G401 (cell line): ENCODE measurements at regions not wholly inside any gene's neighbourhood (a gene's known extent, or its start where the extent isn't known, plus 50 kb on each side); places are given as distances from the start of the nearest gene placed in this dataset.
"Not testable (repeated sequence)": the region's sequence is repeated elsewhere in the genome, so short reads cannot be mapped to it uniquely, and the experiment has no call there.

Source experiments
- DNase-seq: peaks from one replicate; pipeline ENCODE4 v3.0.0-alpha.2; 2015; ENCODE audit warnings: low spot score
- in situ Hi-C: cut with HindIII; loops from 2 replicates; pipeline ENCODE4 v1.10.0; 2016; ENCODE audit warnings: low sequenced_read_pairs, mixed read lengths

DNA sequence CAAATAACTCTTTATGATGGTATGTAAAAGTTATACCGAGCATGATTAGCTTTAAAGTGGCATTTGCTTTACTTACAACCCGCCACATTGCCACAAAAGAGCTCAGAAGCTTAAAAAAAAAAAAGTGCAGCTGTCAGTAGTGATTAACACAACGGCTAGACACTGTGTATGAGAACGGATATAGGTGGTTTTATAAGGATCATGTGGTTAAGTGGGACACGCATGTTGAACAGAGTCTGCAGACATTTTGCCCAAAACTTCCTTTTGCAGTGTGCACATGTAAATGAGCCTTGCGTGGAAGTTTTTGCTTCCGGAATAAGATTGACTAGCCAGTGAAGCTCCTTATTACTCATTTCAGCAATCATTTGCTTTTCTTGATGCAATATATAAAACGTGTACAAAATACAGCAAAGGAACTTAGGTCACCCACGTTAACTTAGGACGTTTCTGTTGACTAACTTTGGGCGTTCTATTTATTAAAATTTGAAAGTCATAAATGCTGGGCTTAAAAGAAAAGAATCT is 58.7 kb upstream of the RGS1 start:
- in situ Hi-C loops = no loop called here
- no peak for DNase-seq

DNA sequence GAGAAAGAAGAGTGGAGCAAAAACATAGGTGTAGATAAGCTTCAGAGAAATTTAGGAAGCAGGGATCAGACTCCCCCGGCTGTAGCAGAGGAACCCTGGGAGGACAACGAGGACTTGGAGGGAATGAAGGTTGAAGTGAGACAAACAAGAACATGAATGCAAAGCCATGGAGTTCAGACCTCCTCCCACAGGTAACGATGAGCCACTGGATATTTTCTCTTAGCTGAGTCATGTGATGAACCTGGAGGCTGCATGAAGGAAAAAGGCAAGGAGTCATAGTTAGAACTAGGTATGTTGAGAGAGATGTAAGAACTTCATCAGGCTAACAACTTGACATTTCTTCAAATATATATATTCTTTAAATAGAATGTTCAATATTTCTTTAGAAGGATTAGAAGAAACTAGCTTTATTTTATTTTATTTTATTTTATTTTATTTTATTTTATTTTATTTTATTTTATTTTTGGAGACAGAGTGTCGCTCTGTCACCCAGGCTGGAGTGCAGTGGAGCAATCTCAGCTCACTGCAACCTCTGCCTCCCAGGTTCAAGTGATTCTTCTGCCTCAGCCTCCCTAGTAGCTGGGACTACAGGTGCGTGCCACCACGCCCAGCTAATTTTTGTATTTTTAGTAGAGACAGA is 57.7 kb upstream of the RGS1 start:
- in situ Hi-C loops, DNase-seq: not testable (repeated sequence)

DNA sequence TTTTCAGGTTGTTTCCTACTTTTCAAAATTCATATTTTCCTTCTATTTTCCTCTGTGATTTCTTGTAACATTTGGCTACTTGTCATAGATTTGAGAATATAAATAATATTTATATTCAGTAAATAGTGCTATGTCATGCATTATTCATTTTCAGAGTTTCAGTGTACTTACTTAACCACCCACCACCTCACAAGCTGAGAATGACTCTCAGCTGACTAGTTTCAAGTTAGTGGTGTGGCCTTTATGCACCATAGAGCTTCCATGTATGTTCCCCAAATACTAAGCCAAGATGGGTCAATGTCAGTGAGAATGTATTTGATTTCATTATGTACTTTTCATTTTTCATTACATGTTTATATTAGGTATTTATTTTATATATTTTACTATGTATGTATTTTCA is 56.9 kb upstream of the RGS1 start:
- no peak for DNase-seq
- in situ Hi-C loops = no loop called here

DNA sequence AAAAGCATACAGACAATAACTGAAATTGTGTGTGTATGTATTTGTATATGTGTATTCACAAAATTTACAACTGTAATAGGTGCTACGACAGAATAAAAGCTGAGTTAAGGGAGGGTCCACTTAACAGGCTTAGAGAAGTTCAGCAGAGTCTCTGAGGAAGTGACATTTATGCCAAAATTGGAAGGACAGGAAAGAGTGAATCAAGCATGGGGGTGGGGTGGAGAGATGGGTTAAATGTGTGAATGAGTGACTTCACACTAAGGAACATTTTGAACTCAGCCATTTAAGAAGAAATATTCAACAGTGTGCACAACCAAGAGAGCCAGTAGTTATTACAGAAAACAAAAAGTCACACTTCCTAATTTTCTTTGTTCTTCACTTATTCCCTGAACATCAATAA is 53.8 kb upstream of the RGS1 start:
- no peak for DNase-seq
- in situ Hi-C loops = no loop called here

DNA sequence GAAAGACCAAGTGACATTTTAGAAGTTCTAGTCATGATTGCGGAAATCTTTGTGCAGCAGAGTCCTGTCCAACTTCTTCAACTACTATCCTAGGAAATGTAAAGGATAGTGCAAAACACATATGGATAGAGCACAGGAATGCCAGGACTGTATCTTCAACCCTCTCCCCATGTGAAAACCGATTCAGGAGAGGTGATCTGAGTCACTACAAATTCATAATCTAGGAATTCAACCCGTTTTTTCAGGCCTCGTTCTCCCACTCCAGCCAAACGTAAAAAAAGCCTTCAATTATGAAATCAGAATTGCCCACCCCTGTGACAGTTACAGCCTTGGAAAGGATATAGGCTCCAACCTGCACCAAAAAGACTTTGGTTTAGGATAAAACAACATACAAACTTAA is 52.9 kb upstream of the RGS1 start:
- no peak for DNase-seq
- in situ Hi-C loops = no loop called here

DNA sequence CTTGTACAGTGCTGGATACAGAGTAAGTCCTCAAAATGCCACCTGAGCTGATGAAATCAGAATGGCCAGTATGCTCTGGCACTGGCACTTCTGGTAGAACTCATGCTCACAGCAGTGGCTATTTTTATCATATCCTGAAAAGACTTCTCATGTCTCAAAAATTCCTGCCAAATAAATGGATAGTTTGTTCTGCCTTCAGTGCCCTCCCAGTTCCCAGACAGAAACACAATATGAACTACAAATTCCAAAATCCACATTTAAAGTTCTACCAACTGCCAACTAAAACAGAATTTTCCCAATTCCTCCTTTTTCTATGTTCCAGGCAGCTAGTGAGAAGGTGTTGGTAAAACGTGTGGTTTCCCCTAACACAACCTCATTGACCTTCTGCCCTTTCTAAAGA is 51.4 kb upstream of the RGS1 start:
- no peak for DNase-seq

More for the DNA sequence above, 51.4 kb upstream of the RGS1 start:
- in situ Hi-C loops = no loop called here
